Loucy (cell line): ENCODE measurements at regions not wholly inside any gene's neighbourhood (a gene's known extent, or its start where the extent isn't known, plus 50 kb on each side); places are given as distances from the start of the nearest gene placed in this dataset.

Experiments used
- H2AFZ ChIP-seq: fragments of 200-600 bp; sonication (generic); 2 replicates; pipeline ENCODE4 v1.6.0; 2016; ENCODE audit warnings: antibody characterized with exemption, mild to moderate bottlenecking, low read length, moderate library complexity
- H3F3A ChIP-seq: fragments of 200-600 bp; 2 replicates; pipeline ENCODE4 v1.6.0; 2016; ENCODE audit warnings: antibody characterized with exemption, low read depth, mild to moderate bottlenecking
- H3K27me3 ChIP-seq: fragments of 200-600 bp; sonication (generic); 2 replicates; pipeline ENCODE4 v1.6.1; 2014; ENCODE audit warnings: low read length, mild to moderate bottlenecking; ENCODE audit not compliant: insufficient read depth, poor library complexity, severe bottlenecking
- H3K36me3 ChIP-seq: fragments of 200-600 bp; sonication (generic); 2 replicates; pipeline ENCODE4 v1.6.1; 2016; ENCODE audit warnings: low read length; ENCODE audit not compliant: insufficient read depth
- H3K4me1 ChIP-seq: fragments of 200-600 bp; sonication (generic); 2 replicates; pipeline ENCODE4 v1.5.1; 2014; ENCODE audit warnings: low read length, mild to moderate bottlenecking; ENCODE audit not compliant: insufficient read depth, poor library complexity, severe bottlenecking
- H3K4me2 ChIP-seq: fragments of 200-600 bp; sonication (generic); 2 replicates; pipeline ENCODE4 v1.6.0; 2014; ENCODE audit warnings: antibody characterized with exemption, low read length, low read depth, mild to moderate bottlenecking; ENCODE audit not compliant: poor library complexity, severe bottlenecking
- H3K4me3 ChIP-seq: fragments of 200-600 bp; sonication (generic); 2 replicates; pipeline ENCODE4 v1.5.1; 2014; ENCODE audit warnings: low read length, mild to moderate bottlenecking, mixed read lengths; ENCODE audit not compliant: poor library complexity, severe bottlenecking
- H3K79me2 ChIP-seq: fragments of 200-600 bp; sonication (generic); 2 replicates; pipeline ENCODE4 v1.6.1; 2014; ENCODE audit warnings: low read length; ENCODE audit not compliant: insufficient read depth
- H3K9ac ChIP-seq: fragments of 200-600 bp; sonication (generic); 2 replicates; pipeline ENCODE4 v1.6.0; 2014; ENCODE audit warnings: mild to moderate bottlenecking, low read depth, low read length, moderate library complexity; ENCODE audit not compliant: poor library complexity, severe bottlenecking
- H3K9me2 ChIP-seq: fragments of 200-600 bp; sonication (generic); replicated peaks from 2 replicates; pipeline ENCODE4 v1.6.1; 2016; ENCODE audit warnings: low read depth, low read length, mixed read lengths
- H3K9me3 ChIP-seq: fragments of 200-600 bp; sonication (generic); 2 replicates; pipeline ENCODE4 v1.6.1; 2014; ENCODE audit warnings: mild to moderate bottlenecking, antibody characterized with exemption, low read length, low read depth; ENCODE audit not compliant: insufficient read depth
- H4K20me1 ChIP-seq: fragments of 200-600 bp; sonication (generic); 2 replicates; pipeline ENCODE4 v1.6.0; 2014; ENCODE audit warnings: antibody characterized with exemption, low read length, mild to moderate bottlenecking; ENCODE audit not compliant: insufficient read depth, poor library complexity, severe bottlenecking
- CTCF ChIP-seq: fragments of 200-600 bp; sonication (generic); conservative IDR thresholded peaks from 2 replicates; pipeline ENCODE4 v1.5.1; 2014; ENCODE audit warnings: mild to moderate bottlenecking, antibody characterized with exemption, low read length
- EZH2phosphoT487 ChIP-seq: fragments of 200-600 bp; IDR thresholded peaks from 2 replicates; pipeline ENCODE4 v1.6.1; 2018; ENCODE audit warnings: antibody characterized with exemption, mild to moderate bottlenecking, moderate library complexity, borderline replicate concordance

GRCh38 chr14:76268700-76269099, 107.2 kb upstream of the ESRRB start:
- H3K4me1 ChIP-seq, result no peaks in the 10 kb centered on the region
- H3K4me3 ChIP-seq, result no peak overlapping the region
- no peaks in the 10 kb centered on the region for H3K79me2 ChIP-seq
- TF ChIP-seq EZH2phosphoT487, result no peak
- TF ChIP-seq CTCF, result no peak
- no peak overlapping the region for H2AFZ ChIP-seq
- H3K9ac ChIP-seq, result no peak overlapping the region
- no peak overlapping the region for H3K4me2 ChIP-seq
- H3F3A ChIP-seq, result no peaks in the 10 kb centered on the region
- H3K27me3 ChIP-seq, result no peaks in the 10 kb centered on the region
- no peaks in the 10 kb centered on the region for H3K9me2 ChIP-seq
- no peaks in the 10 kb centered on the region for H3K36me3 ChIP-seq
- no peaks in the 10 kb centered on the region for H3K9me3 ChIP-seq
- H4K20me1 ChIP-seq, result no peaks in the 10 kb centered on the region

- Histone ChIP-seq H3K4me3 (no peak overlapping the region), H3K36me3 (no peaks in the 10 kb centered on the region), H3K9ac (no peak overlapping the region), H3K9me2 (no peaks in the 10 kb centered on the region), H3F3A (no peaks in the 10 kb centered on the region), H2AFZ (no peak overlapping the region), H3K4me2 (no peak overlapping the region), H3K79me2 (no peaks in the 10 kb centered on the region), H3K9me3 (no peaks in the 10 kb centered on the region), H3K27me3 (no peaks in the 10 kb centered on the region), H4K20me1 (no peaks in the 10 kb centered on the region), H3K4me1 (no peaks in the 10 kb centered on the region)
- no peak for TF ChIP-seq EZH2phosphoT487
- no peak for TF ChIP-seq CTCF
These were observed 104.7 kb upstream of the ESRRB start for GRCh38 chr14:76271041-76271755.

- Histone ChIP-seq H3K9me3 (no peaks in the 10 kb centered on the region), H3K4me2 (no peak overlapping the region), H4K20me1 (no peaks in the 10 kb centered on the region), H3K9me2 (no peaks in the 10 kb centered on the region), H3K27me3 (no peaks in the 10 kb centered on the region), H3K4me1 (no peaks in the 10 kb centered on the region), H3K79me2 (no peaks in the 10 kb centered on the region), H3K9ac (no peak overlapping the region), H3F3A (no peaks in the 10 kb centered on the region), H2AFZ (no peak overlapping the region), H3K4me3 (no peak overlapping the region), H3K36me3 (no peaks in the 10 kb centered on the region)
- TF ChIP-seq EZH2phosphoT487, result no peak
- TF ChIP-seq CTCF, result no peak
These were observed 103.6 kb upstream of the ESRRB start for GRCh38 chr14:76272349-76272748.
